OCI-LY1 (cell line): ENCODE measurements at regions not wholly inside any gene's neighbourhood (a gene's known extent, or its start where the extent isn't known, plus 50 kb on each side); places are given as distances from the start of the nearest gene placed in this dataset.

ENCODE experiments used
- CTCF ChIP-seq: fragments of 200-600 bp; sonication (generic), shearing (Covaris generic); IDR thresholded peaks from 2 replicates; pipeline ENCODE4 v1.5.1; 2017; ENCODE audit warnings: mild to moderate bottlenecking, antibody characterized with exemption, low read length, moderate library complexity, mixed read lengths
- EZH2 ChIP-seq: fragments of 200-600 bp; sonication (generic), shearing (Covaris generic); IDR thresholded peaks from 2 replicates; pipeline ENCODE4 v1.8.0; 2017; ENCODE audit warnings: borderline replicate concordance, mixed run types, mild to moderate bottlenecking, antibody characterized with exemption, low read length, moderate library complexity, mixed read lengths

DNA sequence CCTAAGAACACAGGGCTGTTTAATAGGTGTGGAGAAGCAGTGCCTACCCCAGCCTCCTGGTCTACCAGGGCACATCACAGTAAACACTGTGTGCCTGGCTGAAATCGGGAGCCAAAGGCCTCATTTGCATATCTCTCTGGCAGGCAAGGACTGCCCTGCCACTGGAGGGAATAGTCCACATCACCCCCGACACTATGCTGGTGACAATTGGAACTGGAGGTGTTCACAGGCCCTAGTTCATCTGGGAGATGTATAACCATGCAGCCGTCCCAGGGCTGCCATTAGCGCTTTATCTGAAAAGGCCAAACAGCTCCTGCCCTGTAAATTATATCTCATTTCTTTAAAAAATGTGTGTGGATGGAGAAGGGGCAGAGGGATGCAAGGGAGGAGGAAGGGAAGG is 150.3 kb downstream of the LINC00237 start:
- TF ChIP-seq CTCF (no peak), EZH2 (no peak)
